HEK293T (cell line): ENCODE measurements at regions not wholly inside any gene's neighbourhood (a gene's known extent, or its start where the extent isn't known, plus 50 kb on each side); places are given as distances from the start of the nearest gene placed in this dataset.

Experiments used
- BHLHE40 ChIP-seq: fragments of 450-650 bp; IDR thresholded peaks from 2 replicates; pipeline ENCODE4 v1.6.1; 2016; ENCODE audit warnings: mild to moderate bottlenecking, moderate library complexity, borderline replicate concordance
- FOXK2 ChIP-seq: fragments of 450-650 bp; IDR thresholded peaks from 2 replicates; pipeline ENCODE4 v1.6.1; 2016; ENCODE audit warnings: mild to moderate bottlenecking
- SP1 ChIP-seq: fragments of 450-650 bp; IDR thresholded peaks from 2 replicates; pipeline ENCODE4 v1.6.1; 2017
- SUZ12 ChIP-seq: fragments of 450-650 bp; IDR thresholded peaks from 2 replicates; pipeline ENCODE4 v1.6.1; 2016; ENCODE audit warnings: mild to moderate bottlenecking

DNA sequence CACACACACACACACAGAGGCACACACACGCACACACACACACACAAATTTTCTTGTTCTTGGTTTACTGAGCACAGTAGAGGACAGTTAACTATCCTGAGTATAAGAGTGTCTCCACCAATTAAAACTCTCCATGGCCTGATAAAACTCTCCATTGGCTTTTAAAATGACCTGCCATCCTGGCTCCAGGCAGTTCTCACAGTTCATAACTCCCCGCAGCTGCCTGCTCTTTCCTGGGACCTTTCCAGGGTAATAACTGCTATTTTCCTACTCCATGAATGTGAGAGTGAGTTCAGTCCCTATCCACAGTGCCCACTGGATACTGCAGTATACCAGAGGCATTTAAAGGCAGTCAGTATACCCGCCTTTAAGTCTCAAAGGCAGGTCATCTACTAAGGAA lies 351.5 kb downstream of the PLPP3 start:
- TF ChIP-seq SP1 (no peak), BHLHE40 (no peak), FOXK2 (no peak), SUZ12 (no peak)
